Mesodermal cell (in vitro differentiated cells): ENCODE measurements at regions not wholly inside any gene's neighbourhood (a gene's known extent, or its start where the extent isn't known, plus 50 kb on each side); places are given as distances from the start of the nearest gene placed in this dataset.

Experiments used
- H3K27ac ChIP-seq: 2 replicates; pipeline ENCODE4 v1.7.0; 2013; ENCODE audit warnings: mild to moderate bottlenecking, low read depth, low read length, moderate library complexity; ENCODE audit not compliant: severe bottlenecking
- H3K36me3 ChIP-seq: 2 replicates; pipeline ENCODE4 v1.7.1; 2013; ENCODE audit warnings: mild to moderate bottlenecking, low read length, moderate library complexity; ENCODE audit not compliant: control insufficient read depth, insufficient read depth
- H3K4me1 ChIP-seq: one replicate; pipeline ENCODE4 v1.7.1; 2013; ENCODE audit warnings: mild to moderate bottlenecking, low read length; ENCODE audit not compliant: insufficient read depth, control insufficient read depth, poor library complexity, severe bottlenecking
- H3K4me3 ChIP-seq: 2 replicates; pipeline ENCODE4 v1.7.0; 2013; ENCODE audit warnings: low read length, control low read depth, mild to moderate bottlenecking; ENCODE audit not compliant: insufficient read depth, poor library complexity, severe bottlenecking; ENCODE audit errors: extremely low read depth
- H3K9me3 ChIP-seq: 2 replicates; pipeline ENCODE4 v1.7.1; 2013; ENCODE audit warnings: mild to moderate bottlenecking, low read length, moderate library complexity; ENCODE audit not compliant: control insufficient read depth
- WGBS, 2 experiments: methylation state at CpG; one replicate each; pipeline ENCODE4 v1.1.5; 2013; ENCODE audit warnings: missing lambda C conversion rate in 2 of 2; ENCODE audit not compliant: insufficient coverage in 2 of 2; 5-methylcytosine and 5-hydroxymethylcytosine counted together

GRCh38 chr9:84174486-84174885 is 166.1 kb downstream of the SLC28A3 start:
- no peaks in the 10 kb centered on the region for H3K36me3 ChIP-seq
- WGBS, 2 experiments, result no CpG with 5 or more reads among the region's 1 CpG
- H3K27ac ChIP-seq, result no peak overlapping the region
- H3K4me1 ChIP-seq, result no peaks in the 10 kb centered on the region
- no peak overlapping the region for H3K4me3 ChIP-seq
- no peaks in the 10 kb centered on the region for H3K9me3 ChIP-seq

- H3K9me3 ChIP-seq, result no peaks in the 10 kb centered on the region
- H3K4me1 ChIP-seq, result no peaks in the 10 kb centered on the region
- 88 to 100% methylated on average over 2 to 3 of the region's 3 CpGs for WGBS, 2 experiments
- no peak overlapping the region for H3K27ac ChIP-seq
- no peak overlapping the region for H3K4me3 ChIP-seq
- no peaks in the 10 kb centered on the region for H3K36me3 ChIP-seq
Observed at GRCh38 chr9:84177407-84177806, 163.2 kb downstream of the SLC28A3 start.

DNA sequence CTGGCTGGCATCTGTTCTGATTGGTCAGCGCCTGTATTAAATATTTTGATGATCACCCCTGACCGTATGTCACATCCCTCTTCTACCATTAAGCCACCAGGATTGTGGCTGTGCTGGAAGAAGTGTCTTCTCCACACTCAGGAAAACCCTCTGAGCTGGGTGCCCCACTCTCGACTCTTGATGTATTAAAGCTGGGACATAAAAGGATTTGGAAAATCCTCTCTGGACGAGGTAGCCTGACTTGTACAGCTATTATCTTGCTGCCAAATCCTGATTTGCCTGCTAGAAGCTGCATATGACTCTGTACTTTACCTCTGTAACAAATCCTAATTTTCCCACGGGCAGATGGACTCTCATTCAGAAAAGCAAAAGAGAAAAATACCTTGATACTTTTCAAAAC is 161.0 kb downstream of the SLC28A3 start:
- WGBS, 2 experiments, result 81 to 93% methylated on average over 3 to 4 of the region's 5 CpGs
- Histone ChIP-seq H3K36me3 (no peaks in the 10 kb centered on the region), H3K4me3 (no peak overlapping the region), H3K4me1 (no peaks in the 10 kb centered on the region), H3K27ac (no peak overlapping the region), H3K9me3 (no peaks in the 10 kb centered on the region)

DNA sequence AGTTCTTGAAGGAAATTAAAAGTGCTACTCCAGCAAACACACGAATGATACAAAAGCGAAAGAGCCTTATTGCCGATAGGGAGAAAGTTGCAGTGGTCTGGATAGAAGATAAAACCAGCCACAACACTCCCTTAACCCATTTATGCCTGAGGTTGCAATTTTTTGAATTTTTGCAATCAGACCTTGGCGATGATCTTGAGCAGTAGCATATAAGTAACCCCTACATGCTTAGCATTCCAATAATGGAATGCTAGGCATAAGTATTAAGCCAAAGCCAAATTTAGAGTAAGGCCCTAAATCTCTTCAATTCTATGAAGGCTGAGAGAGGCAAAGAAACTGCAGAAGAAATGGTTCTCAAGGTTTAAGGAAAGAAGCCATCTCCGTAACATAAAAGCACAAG is 153.5 kb downstream of the SLC28A3 start:
- WGBS, 2 experiments, result 83 to 100% methylated on average over 1 to 2 of the region's 5 CpGs
- Histone ChIP-seq H3K36me3 (no peaks in the 10 kb centered on the region), H3K4me1 (no peaks in the 10 kb centered on the region), H3K4me3 (no peak overlapping the region), H3K27ac (no peak overlapping the region), H3K9me3 (no peaks in the 10 kb centered on the region)

DNA sequence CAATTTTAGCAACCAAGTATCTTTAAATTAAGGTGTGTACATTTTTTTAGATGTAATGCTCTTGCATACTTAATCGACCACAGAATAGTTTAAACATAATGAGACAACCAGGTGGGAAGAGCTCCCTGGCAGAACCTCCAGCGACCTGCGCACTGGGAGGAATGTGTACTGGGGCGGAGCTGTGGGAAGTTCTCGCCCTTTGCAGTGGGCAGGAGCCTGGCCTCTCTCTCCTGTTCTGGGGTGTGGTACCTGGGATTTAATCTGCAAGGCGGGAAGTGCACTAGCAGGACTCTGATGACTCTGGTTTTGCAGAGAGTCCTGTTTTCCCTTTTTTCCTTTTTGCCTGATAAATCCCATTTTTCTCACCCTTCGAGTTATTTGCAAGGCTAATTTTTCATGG is 150.7 kb downstream of the SLC28A3 start:
- H3K4me1 ChIP-seq, result no peaks in the 10 kb centered on the region
- H3K4me3 ChIP-seq, result no peak overlapping the region
- 83 to 92% methylated on average over 5 of the region's 7 CpGs for WGBS, 2 experiments
- no peaks in the 10 kb centered on the region for H3K9me3 ChIP-seq
- H3K36me3 ChIP-seq, result no peaks in the 10 kb centered on the region
- no peak overlapping the region for H3K27ac ChIP-seq

GRCh38 chr9:84190411-84190810 is 150.1 kb downstream of the SLC28A3 start:
- Histone ChIP-seq H3K27ac (no peak overlapping the region), H3K4me3 (no peak overlapping the region), H3K9me3 (no peaks in the 10 kb centered on the region), H3K36me3 (no peaks in the 10 kb centered on the region), H3K4me1 (no peaks in the 10 kb centered on the region)
- 90 to 100% methylated on average over 1 of the region's 2 CpGs for WGBS, 2 experiments

DNA sequence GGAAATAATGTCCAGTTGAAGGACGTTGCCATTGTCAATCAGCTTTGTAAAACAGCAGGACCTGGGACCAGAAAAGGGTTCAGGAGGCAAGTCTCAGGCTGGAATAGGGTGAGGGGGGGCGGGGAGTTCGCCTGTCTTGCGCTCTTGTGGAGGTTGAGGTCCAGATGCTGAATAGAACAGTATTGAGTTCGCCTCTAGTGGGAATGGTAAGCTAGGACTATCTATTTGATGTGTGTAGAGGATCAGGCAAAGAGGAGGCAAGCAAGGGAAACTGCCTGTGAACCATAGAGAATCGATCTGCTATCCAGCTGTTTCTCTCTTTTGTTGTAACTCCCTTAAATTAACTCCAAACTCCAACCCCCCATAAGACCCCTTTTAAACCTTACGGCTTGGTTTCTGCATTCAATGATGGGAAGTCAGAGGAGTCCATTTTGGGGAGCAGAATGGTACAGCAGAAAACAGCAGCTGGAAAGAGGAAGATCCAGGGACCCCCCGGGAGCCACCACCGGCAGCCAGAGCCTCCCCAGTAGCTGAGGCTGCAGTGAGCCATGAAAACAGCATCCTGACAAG is 133.7 kb downstream of the SLC28A3 start:
- no peaks in the 10 kb centered on the region for H3K4me1 ChIP-seq
- WGBS, 2 experiments, result 88 to 92% methylated on average over 7 of the region's 9 CpGs
- H3K4me3 ChIP-seq, result no peak overlapping the region
- H3K27ac ChIP-seq, result no peak overlapping the region
- H3K36me3 ChIP-seq, result no peaks in the 10 kb centered on the region
- no peaks in the 10 kb centered on the region for H3K9me3 ChIP-seq

DNA sequence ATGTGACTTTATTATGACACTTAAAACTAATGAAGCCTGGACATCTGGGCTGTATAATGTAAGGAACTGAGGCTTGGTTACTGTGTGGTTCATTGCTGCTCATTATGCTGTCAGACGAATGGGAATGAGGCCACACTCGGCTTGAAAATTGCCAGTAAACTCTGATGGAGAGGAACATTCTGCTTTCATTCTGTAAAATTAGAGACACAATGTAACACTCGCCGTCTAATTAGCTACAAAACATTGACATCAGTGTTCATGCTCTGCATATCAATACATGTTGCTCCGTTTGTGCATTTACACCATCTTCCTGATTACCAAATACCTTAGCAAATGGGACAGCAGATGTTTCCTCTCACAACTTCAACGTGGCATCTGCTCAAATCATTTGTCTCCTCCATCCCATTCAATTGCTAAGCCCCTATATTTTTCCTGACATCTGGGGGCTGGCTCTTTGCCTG is 133.0 kb downstream of the SLC28A3 start:
- H3K9me3 ChIP-seq, result no peaks in the 10 kb centered on the region
- H3K27ac ChIP-seq, result no peak overlapping the region
- H3K36me3 ChIP-seq, result no peaks in the 10 kb centered on the region
- no peak overlapping the region for H3K4me3 ChIP-seq
- no peaks in the 10 kb centered on the region for H3K4me1 ChIP-seq
- WGBS, 2 experiments, result 76 to 82% methylated on average over 6 of the region's 6 CpGs

DNA sequence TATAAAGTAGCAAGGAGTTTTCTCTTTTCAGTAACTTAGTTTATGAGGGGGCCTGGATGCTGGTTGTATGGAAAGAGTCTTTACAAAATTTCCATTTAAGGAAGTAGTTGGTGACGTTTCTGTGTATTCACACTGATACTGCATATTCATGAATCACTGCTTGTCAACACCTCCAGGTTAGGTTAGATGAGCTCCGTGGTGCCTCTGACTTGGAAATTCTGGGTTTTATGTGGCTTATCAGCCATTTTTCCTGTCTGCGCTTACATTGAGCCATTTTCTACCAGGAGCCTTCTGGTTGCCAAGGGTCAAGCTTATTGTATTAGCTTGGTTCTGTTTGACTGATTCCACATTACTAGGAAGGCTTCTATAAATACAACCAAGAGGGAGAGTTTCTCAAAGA is 128.3 kb downstream of the SLC28A3 start:
- H3K9me3 ChIP-seq, result no peaks in the 10 kb centered on the region
- no peak overlapping the region for H3K4me3 ChIP-seq
- no peaks in the 10 kb centered on the region for H3K4me1 ChIP-seq
- H3K27ac ChIP-seq, result no peak overlapping the region
- 71 to 83% methylated on average over 1 of the region's 3 CpGs for WGBS, 2 experiments
- H3K36me3 ChIP-seq, result no peaks in the 10 kb centered on the region

GRCh38 chr9:84212982-84213381 is 127.6 kb downstream of the SLC28A3 start:
- Histone ChIP-seq H3K4me1 (no peaks in the 10 kb centered on the region), H3K27ac (no peak overlapping the region), H3K36me3 (no peaks in the 10 kb centered on the region), H3K9me3 (no peaks in the 10 kb centered on the region), H3K4me3 (no peak overlapping the region)
- 88% methylated on average over 2 of the region's 2 CpGs; no CpG with 5 or more reads in 1 of the 2 experiments for WGBS, 2 experiments

GRCh38 chr9:84216151-84216550 is 124.4 kb downstream of the SLC28A3 start:
- Histone ChIP-seq H3K36me3 (no peaks in the 10 kb centered on the region), H3K4me1 (no peaks in the 10 kb centered on the region)
- WGBS, 2 experiments, result 100% methylated on average over 1 of the region's 2 CpGs; no CpG with 5 or more reads in 1 of the 2 experiments

More at GRCh38 chr9:84216151-84216550, 124.4 kb downstream of the SLC28A3 start:
- Histone ChIP-seq H3K4me3 (no peak overlapping the region), H3K27ac (no peak overlapping the region), H3K9me3 (no peaks in the 10 kb centered on the region)
